ENCODE measurements at regions not wholly inside any gene's neighbourhood (a gene's known extent, or its start where the extent isn't known, plus 50 kb on each side); places are given as distances from the start of the nearest gene placed in this dataset.
"Not testable (repeated sequence)": the region's sequence is repeated elsewhere in the genome, so short reads cannot be mapped to it uniquely, and the experiment has no call there.

GRCh38 chr16:60078819-60079218, 1344.7 kb upstream of the GOT2 start:
- DNase-seq = not testable (repeated sequence)

- no peak for DNase-seq
Measured at GRCh38 chr16:60077861-60078260, 1343.7 kb upstream of the GOT2 start.

GRCh38 chr16:60074378-60074777, 1340.3 kb upstream of the GOT2 start:
- no peak for DNase-seq

- DNase-seq = no peak
Measured at GRCh38 chr16:60073376-60073775, 1339.3 kb upstream of the GOT2 start.

- no peak for DNase-seq
Measured at GRCh38 chr16:60064026-60064425, 1329.9 kb upstream of the GOT2 start.

- no peak for DNase-seq
Measured at GRCh38 chr16:60061396-60061795, 1327.3 kb upstream of the GOT2 start.

- no peak for DNase-seq
Measured at GRCh38 chr16:60060731-60061130, 1326.6 kb upstream of the GOT2 start.

- DNase-seq = no peak
Measured at GRCh38 chr16:60059141-60059540, 1325.0 kb upstream of the GOT2 start.

- no peak for DNase-seq
Measured at GRCh38 chr16:60041671-60042070, 1307.6 kb upstream of the GOT2 start.

- DNase-seq = no peak
Measured at GRCh38 chr16:60031740-60032139, 1297.6 kb upstream of the GOT2 start.

GRCh38 chr16:60027351-60027750, 1293.2 kb upstream of the GOT2 start:
- DNase-seq = no peak

- no peak for DNase-seq
Measured at GRCh38 chr16:60013076-60013475, 1279.0 kb upstream of the GOT2 start.

GRCh38 chr16:60001523-60001922, 1267.4 kb upstream of the GOT2 start:
- DNase-seq = no peak

GRCh38 chr16:59997706-59998105, 1263.6 kb upstream of the GOT2 start:
- no peak for DNase-seq

- DNase-seq = no peak
Measured at GRCh38 chr16:59993101-59993500, 1259.0 kb upstream of the GOT2 start.

- no peak for DNase-seq
Measured at GRCh38 chr16:59991171-59991570, 1257.1 kb upstream of the GOT2 start.

GRCh38 chr16:59988591-59988990, 1254.5 kb upstream of the GOT2 start:
- DNase-seq = no peak

- DNase-seq = no peak
Measured at GRCh38 chr16:59975953-59976352, 1241.8 kb upstream of the GOT2 start.

- no peak for DNase-seq
Measured at GRCh38 chr16:59973966-59974365, 1239.8 kb upstream of the GOT2 start.

GRCh38 chr16:59971264-59971663, 1237.1 kb upstream of the GOT2 start:
- DNase-seq = no peak

- no peak for DNase-seq
Measured at GRCh38 chr16:59964232-59964924, 1230.3 kb upstream of the GOT2 start.

GRCh38 chr16:59959311-59959710, 1225.2 kb upstream of the GOT2 start:
- no peak for DNase-seq

- no peak for DNase-seq
Measured at GRCh38 chr16:59950431-59950830, 1216.3 kb upstream of the GOT2 start.

- DNase-seq = not testable (repeated sequence)
Measured at GRCh38 chr16:59944041-59944440, 1209.9 kb upstream of the GOT2 start.

- no peak for DNase-seq
Measured at GRCh38 chr16:59941594-59941993, 1207.5 kb upstream of the GOT2 start.
